H9 (cell line): ENCODE measurements at regions not wholly inside any gene's neighbourhood (a gene's known extent, or its start where the extent isn't known, plus 50 kb on each side); places are given as distances from the start of the nearest gene placed in this dataset.

ENCODE experiments used
- DNase-seq: peaks from one replicate; pipeline ENCODE4 v3.0.0-alpha.2; 2017
- H2AFZ ChIP-seq: one replicate; pipeline ENCODE4 v1.6.1; 2013; ENCODE audit warnings: mild to moderate bottlenecking, low read length, control low read depth, moderate library complexity
- H2AK5ac ChIP-seq: 2 replicates; pipeline ENCODE4 v1.6.1; 2013; ENCODE audit warnings: low read length, control low read depth, mixed read lengths; ENCODE audit not compliant: insufficient read length
- H2BK120ac ChIP-seq: one replicate; pipeline ENCODE4 v1.6.1; 2013; ENCODE audit warnings: low read depth, mild to moderate bottlenecking, low read length, control low read depth, inconsistent platforms; ENCODE audit not compliant: poor library complexity, severe bottlenecking
- H2BK12ac ChIP-seq: 2 replicates; pipeline ENCODE4 v1.6.1; 2013; ENCODE audit warnings: low read length, control low read depth, mixed read lengths, low read depth; ENCODE audit not compliant: insufficient read length
- H2BK15ac ChIP-seq: 2 replicates; pipeline ENCODE4 v1.6.1; 2013; ENCODE audit warnings: low read depth, low read length, control low read depth
- H2BK20ac ChIP-seq: one replicate; pipeline ENCODE4 v1.6.1; 2013; ENCODE audit warnings: low read depth, mild to moderate bottlenecking, low read length, control low read depth, inconsistent platforms; ENCODE audit not compliant: poor library complexity, severe bottlenecking
- H2BK5ac ChIP-seq: 2 replicates; pipeline ENCODE4 v1.6.1; 2013; ENCODE audit warnings: low read length, control low read depth, mixed read lengths; ENCODE audit not compliant: insufficient read length
- H3K14ac ChIP-seq: 2 replicates; pipeline ENCODE4 v1.6.1; 2013; ENCODE audit warnings: low read length, control low read depth; ENCODE audit not compliant: insufficient read depth
- H3K18ac ChIP-seq: 2 replicates; pipeline ENCODE4 v1.6.1; 2013; ENCODE audit warnings: low read depth, mild to moderate bottlenecking, mixed read lengths, low read length, control low read depth; ENCODE audit not compliant: insufficient read length
- H3K23ac ChIP-seq: 2 replicates; pipeline ENCODE4 v1.6.1; 2013; ENCODE audit warnings: low read length, control low read depth, mixed read lengths, low read depth; ENCODE audit not compliant: insufficient read length
- H3K23me2 ChIP-seq: 2 replicates; pipeline ENCODE4 v1.6.1; 2013; ENCODE audit warnings: low read depth, mild to moderate bottlenecking, mixed read lengths, low read length, control low read depth; ENCODE audit not compliant: insufficient read length, poor library complexity, severe bottlenecking
- H3K27ac ChIP-seq: 2 replicates; pipeline ENCODE4 v1.5.1; 2013; ENCODE audit warnings: low read length, control low read depth, mixed read lengths, low read depth; ENCODE audit not compliant: insufficient read length
- H3K27me3 ChIP-seq: 2 replicates; pipeline ENCODE4 v1.6.1; 2013; ENCODE audit warnings: low read length, control low read depth, inconsistent platforms; ENCODE audit not compliant: insufficient read depth
- H3K4ac ChIP-seq: 2 replicates; pipeline ENCODE4 v1.6.1; 2013; ENCODE audit warnings: low read depth, mild to moderate bottlenecking, control low read depth, inconsistent platforms, low read length, moderate library complexity
- H3K4me1 ChIP-seq: 2 replicates; pipeline ENCODE4 v1.6.1; 2013; ENCODE audit warnings: low read length, control low read depth, inconsistent platforms; ENCODE audit not compliant: insufficient read depth
- H3K4me2 ChIP-seq: 2 replicates; pipeline ENCODE4 v1.6.1; 2013; ENCODE audit warnings: low read length, control low read depth, mixed read lengths; ENCODE audit not compliant: insufficient read length, insufficient read depth
- H3K56ac ChIP-seq: 2 replicates; pipeline ENCODE4 v1.6.1; 2013; ENCODE audit warnings: low read depth, mild to moderate bottlenecking, mixed read lengths, low read length, control low read depth; ENCODE audit not compliant: insufficient read length
- H3K79me1 ChIP-seq: 2 replicates; pipeline ENCODE4 v1.6.1; 2013; ENCODE audit warnings: low read depth, mild to moderate bottlenecking, moderate library complexity, low read length, control low read depth, inconsistent platforms; ENCODE audit not compliant: insufficient read depth, poor library complexity, severe bottlenecking
- H3K79me2 ChIP-seq: 2 replicates; pipeline ENCODE4 v1.6.1; 2013; ENCODE audit warnings: low read length, control low read depth, inconsistent platforms; ENCODE audit not compliant: insufficient read depth
- H3K9ac ChIP-seq: 2 replicates; pipeline ENCODE4 v1.6.1; 2013; ENCODE audit warnings: low read length, control low read depth, mixed read lengths; ENCODE audit not compliant: insufficient read length; ENCODE audit errors: extremely low read depth
- H3K9me3 ChIP-seq: one replicate; pipeline ENCODE4 v1.6.1; 2013; ENCODE audit warnings: low read depth, low read length, inconsistent platforms; ENCODE audit not compliant: control insufficient read depth
- H3T11ph ChIP-seq: one replicate; pipeline ENCODE4 v1.6.1; 2013; ENCODE audit warnings: mild to moderate bottlenecking, low read length, control low read depth, inconsistent platforms
- H4K20me1 ChIP-seq: one replicate; pipeline ENCODE4 v1.6.1; 2013; ENCODE audit not compliant: control insufficient read depth, insufficient read length, insufficient read depth
- H4K5ac ChIP-seq: 2 replicates; pipeline ENCODE4 v1.6.1; 2013; ENCODE audit warnings: low read depth, mild to moderate bottlenecking, mixed read lengths, low read length, control low read depth; ENCODE audit not compliant: insufficient read length
- H4K8ac ChIP-seq: replicated peaks from 2 replicates; pipeline ENCODE4 v1.6.1; 2013; ENCODE audit warnings: low read length, control low read depth, mixed read lengths, low read depth; ENCODE audit not compliant: insufficient read length
- H4K91ac ChIP-seq: 2 replicates; pipeline ENCODE4 v1.6.1; 2013; ENCODE audit warnings: low read depth, mild to moderate bottlenecking, moderate library complexity, mixed read lengths, low read length, control low read depth; ENCODE audit not compliant: insufficient read length
- H3K27ac Mint-ChIP-seq, 3 experiments: 2 replicates in 2 of 3; 3 replicates in 1 of 3; pipeline ENCODE4 v1.8.0; 2020 to 2021; ENCODE audit warnings: mixed read lengths in 3 of 3, mild to moderate bottlenecking in 1 of 3, moderate library complexity in 1 of 3
- H3K27me3 Mint-ChIP-seq: 2 replicates; pipeline ENCODE4 v1.8.0; 2021; ENCODE audit warnings: low read depth, mild to moderate bottlenecking, moderate library complexity, mixed read lengths
- H3K36me3 Mint-ChIP-seq, 3 experiments: 2 replicates in 2 of 3; 3 replicates in 1 of 3; pipeline ENCODE4 v1.8.0; 2020 to 2021; ENCODE audit warnings: low read depth in 3 of 3, mixed read lengths in 3 of 3; ENCODE audit not compliant: insufficient read depth in 1 of 3
- H3K4me1 Mint-ChIP-seq, 2 experiments: 2 replicates each; pipeline ENCODE4 v1.8.0; 2020; ENCODE audit warnings: mixed read lengths in 2 of 2
- H3K4me3 Mint-ChIP-seq, 2 experiments: 2 replicates in 1 of 2; 3 replicates in 1 of 2; pipeline ENCODE4 v1.8.0; 2020 to 2021; ENCODE audit warnings: mild to moderate bottlenecking in 2 of 2, mixed read lengths in 2 of 2, moderate library complexity in 1 of 2
- H3K9me3 Mint-ChIP-seq, 2 experiments: 2 replicates in 1 of 2; 3 replicates in 1 of 2; pipeline ENCODE4 v1.8.0; 2020; ENCODE audit warnings: mild to moderate bottlenecking in 2 of 2, mixed read lengths in 2 of 2, moderate library complexity in 1 of 2
- WGBS: extraction: QIAGEN DNeasy Blood & Tissue Kit; methylation state at CpG from one replicate; pipeline ENCODE4 v1.1.7; 2013; ENCODE audit warnings: missing lambda C conversion rate, low lambda C conversion rate, mixed read lengths; ENCODE audit not compliant: insufficient read length; ENCODE audit errors: extremely low coverage; 5-methylcytosine and 5-hydroxymethylcytosine counted together
- TF ChIP-seq, protein P1 (sequence below): fragments of 200-600 bp; sonication (generic); conservative IDR thresholded peaks from 3 replicates; pipeline ENCODE4 v1.8.0; 2021; ENCODE audit warnings: antibody characterized with exemption, mild to moderate bottlenecking

DNA sequence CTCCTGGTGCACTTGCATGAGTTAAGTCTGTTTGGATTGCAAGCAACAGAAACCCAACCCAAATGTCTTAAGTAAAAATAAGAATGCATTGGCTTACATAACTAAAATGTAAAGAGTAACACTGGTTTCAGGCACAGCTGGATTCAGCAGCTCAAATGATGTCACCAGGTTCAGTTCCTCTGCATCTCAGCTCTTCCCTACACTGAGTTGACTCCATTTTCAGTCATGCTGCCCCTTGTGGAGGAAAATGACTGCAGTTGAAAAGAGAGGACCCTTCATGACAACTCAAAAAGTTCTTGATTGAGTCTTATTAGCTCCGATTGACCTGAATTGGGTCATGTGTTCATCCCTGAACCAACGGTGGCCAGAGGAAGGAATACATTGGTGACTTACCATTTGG is 138.5 kb upstream of the ABI3BP start:
- no peak overlapping the region for H3K4me2 ChIP-seq
- no peak overlapping the region for H2BK15ac ChIP-seq
- H4K91ac ChIP-seq = no peak overlapping the region
- H2AFZ ChIP-seq = no peak overlapping the region
- no peaks in the 10 kb centered on the region for H3K27me3 ChIP-seq
- H2BK5ac ChIP-seq = no peak overlapping the region
- H3K9me3 ChIP-seq = no peaks in the 10 kb centered on the region
- peaks cover 3% of the 10 kb centered on the region; the same call in 1 of the 2 replicates for H3K27me3 Mint-ChIP-seq
- no peak overlapping the region for H3K27ac Mint-ChIP-seq
- H2BK20ac ChIP-seq = no peak overlapping the region
- no peak overlapping the region for H4K5ac ChIP-seq
- no peaks in the 10 kb centered on the region for H3K79me2 ChIP-seq
- no peak overlapping the region for H3K56ac ChIP-seq
- no peak overlapping the region for H3K4me3 Mint-ChIP-seq
- H3K23me2 ChIP-seq = no peaks in the 10 kb centered on the region
- peaks cover 0 to 4% (median 0%) of the 10 kb centered on the region in 3 experiments; a peak in 1 of 7 replicates for H3K36me3 Mint-ChIP-seq
- WGBS = no CpG with 5 or more reads among the region's 2 CpGs
- TF ChIP-seq, protein P1, sequence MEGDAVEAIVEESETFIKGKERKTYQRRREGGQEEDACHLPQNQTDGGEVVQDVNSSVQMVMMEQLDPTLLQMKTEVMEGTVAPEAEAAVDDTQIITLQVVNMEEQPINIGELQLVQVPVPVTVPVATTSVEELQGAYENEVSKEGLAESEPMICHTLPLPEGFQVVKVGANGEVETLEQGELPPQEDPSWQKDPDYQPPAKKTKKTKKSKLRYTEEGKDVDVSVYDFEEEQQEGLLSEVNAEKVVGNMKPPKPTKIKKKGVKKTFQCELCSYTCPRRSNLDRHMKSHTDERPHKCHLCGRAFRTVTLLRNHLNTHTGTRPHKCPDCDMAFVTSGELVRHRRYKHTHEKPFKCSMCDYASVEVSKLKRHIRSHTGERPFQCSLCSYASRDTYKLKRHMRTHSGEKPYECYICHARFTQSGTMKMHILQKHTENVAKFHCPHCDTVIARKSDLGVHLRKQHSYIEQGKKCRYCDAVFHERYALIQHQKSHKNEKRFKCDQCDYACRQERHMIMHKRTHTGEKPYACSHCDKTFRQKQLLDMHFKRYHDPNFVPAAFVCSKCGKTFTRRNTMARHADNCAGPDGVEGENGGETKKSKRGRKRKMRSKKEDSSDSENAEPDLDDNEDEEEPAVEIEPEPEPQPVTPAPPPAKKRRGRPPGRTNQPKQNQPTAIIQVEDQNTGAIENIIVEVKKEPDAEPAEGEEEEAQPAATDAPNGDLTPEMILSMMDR = peak; percentile 52
- no peak overlapping the region for H3K18ac ChIP-seq
- H3T11ph ChIP-seq = no peak overlapping the region
- no peaks in the 10 kb centered on the region for H3K4me1 Mint-ChIP-seq
- no peak overlapping the region for H3K9ac ChIP-seq
- H3K79me1 ChIP-seq = no peaks in the 10 kb centered on the region
- no peaks in the 10 kb centered on the region for H3K4me1 ChIP-seq
- H3K27ac ChIP-seq = no peak overlapping the region
- no peaks in the 10 kb centered on the region for H4K20me1 ChIP-seq
- no peak overlapping the region for H4K8ac ChIP-seq
- H2BK12ac ChIP-seq = no peak overlapping the region
- H3K23ac ChIP-seq = no peak overlapping the region
- no peak overlapping the region for H2AK5ac ChIP-seq
- H3K14ac ChIP-seq = no peak overlapping the region
- H3K9me3 Mint-ChIP-seq = peaks cover 4 to 5% of the 10 kb centered on the region in 2 experiments; a peak in 4 of 5 replicates
- H2BK120ac ChIP-seq = no peak overlapping the region
- no peak for DNase-seq
- H3K4ac ChIP-seq = no peak overlapping the region
